NCI-H1694 treated with DMSO at 0.1 percent for 48 hours (cell line): ENCODE measurements at regions not wholly inside any gene's neighbourhood (a gene's known extent, or its start where the extent isn't known, plus 50 kb on each side); places are given as distances from the start of the nearest gene placed in this dataset.
"Not testable (repeated sequence)": the region's sequence is repeated elsewhere in the genome, so short reads cannot be mapped to it uniquely, and the experiment has no call there.

Experiments
- DNase-seq: peaks from one replicate; lab custom pipeline; 2025; lab: John Stamatoyannopoulos, UW

- no peak for DNase-seq
Measured at GRCh38 chr13:111623743-111624505, 303.5 kb downstream of the TEX29 start.

GRCh38 chr13:111625526-111626315 is 305.3 kb downstream of the TEX29 start:
- DNase-seq, result no peak

DNA sequence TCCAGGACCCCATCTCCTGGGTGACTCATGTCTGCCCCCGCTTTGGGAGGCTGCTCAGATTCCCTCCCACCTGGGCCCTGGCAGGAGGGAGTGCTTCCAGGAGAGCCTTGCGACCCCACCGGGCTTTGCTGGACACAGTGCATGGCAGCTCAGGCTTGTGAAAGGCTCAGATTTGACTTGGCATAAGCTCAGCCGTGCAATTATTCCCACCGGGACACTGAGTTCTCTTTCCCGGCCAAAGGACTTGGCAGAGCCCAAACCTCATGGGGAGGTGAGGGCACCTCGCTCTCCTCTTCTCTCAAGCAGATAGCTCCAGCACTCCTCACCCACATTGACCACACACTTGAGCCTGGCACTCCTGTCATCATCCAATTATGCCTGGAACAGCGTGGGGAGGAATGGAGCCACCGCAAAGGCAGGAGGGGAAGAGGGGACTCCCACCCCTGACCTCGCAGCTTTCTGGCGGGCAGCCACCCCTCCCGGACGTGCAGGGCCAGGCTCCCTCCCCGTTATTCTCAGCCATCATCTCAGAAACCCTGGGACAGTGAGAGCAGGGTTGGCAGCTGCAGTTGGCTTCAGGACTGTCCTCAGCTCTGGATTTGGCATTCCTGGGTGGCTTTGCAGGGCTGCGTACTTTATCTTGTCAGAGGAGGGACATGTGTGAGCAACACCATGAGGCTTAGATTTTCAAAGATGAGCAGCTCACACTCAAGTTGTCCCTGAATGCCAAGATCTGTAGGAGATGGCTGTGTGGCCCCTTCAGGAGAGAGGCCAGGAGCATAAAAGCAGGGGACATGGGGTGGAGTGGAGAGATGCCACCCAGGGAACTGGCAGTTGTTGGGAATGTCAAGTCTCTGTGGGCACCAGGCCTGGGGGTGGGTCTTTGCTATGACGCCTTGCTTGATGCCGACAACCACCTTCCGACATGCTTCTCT is 306.2 kb downstream of the TEX29 start:
- DNase-seq, result no peak

DNA sequence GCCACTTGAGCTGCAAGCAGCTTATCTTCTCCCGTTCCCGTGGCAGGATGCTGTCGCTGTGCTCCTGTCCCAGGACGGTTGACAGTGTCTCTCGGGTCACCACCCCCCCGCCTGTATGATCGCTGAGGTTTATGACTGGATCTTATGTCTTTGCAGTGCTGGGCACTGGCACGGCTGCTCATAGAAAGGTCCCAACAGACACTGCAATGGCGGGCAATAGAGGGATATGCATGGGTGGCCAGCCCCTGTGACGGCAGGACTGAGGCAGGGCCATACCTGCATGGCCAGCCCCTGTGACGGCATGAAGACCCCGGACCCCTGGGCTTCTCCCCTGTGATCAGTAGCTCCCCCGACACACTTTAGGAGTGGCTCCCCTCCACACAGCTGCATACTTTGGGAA is 307.2 kb downstream of the TEX29 start:
- DNase-seq, result no peak

DNA sequence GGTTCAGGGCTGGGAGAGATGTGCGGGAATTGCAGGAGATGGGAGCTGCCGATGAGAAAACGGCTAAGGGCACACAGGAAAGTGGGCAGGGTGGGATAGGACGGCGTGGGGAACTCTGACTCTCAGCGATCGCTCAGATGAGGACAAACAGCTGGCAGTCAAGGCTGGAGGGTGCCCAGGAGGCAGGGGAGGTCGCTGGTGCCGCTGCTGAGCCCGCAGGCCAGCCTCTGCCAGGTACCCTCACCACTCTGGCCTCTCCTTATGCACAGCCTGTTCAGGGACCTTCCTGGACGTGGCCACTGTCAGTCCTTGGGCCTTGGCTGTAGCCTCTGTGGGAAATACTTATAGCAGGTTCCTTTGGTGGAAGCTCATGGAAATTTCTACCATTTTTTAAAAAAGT is 308.6 kb downstream of the TEX29 start:
- no peak for DNase-seq

DNA sequence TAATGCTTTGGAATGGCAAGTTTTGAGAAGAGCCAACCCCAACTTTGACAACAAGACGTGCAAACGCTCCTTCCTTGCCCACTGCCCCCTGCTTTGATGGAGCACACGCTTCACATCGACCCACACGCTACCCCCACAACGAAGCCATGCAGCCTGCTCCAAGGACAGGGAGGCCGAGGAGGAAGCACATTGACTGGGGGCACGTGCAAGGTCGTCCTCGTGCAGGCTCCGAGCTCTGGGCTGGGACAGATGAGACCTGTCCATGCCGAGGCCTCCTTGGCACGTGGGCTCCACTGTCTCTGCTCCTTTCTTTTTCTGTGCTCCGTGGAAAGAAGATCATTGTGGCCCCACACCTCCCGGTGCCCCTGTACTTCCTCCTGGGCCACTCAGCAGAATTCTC is 309.0 kb downstream of the TEX29 start:
- no peak for DNase-seq

DNA sequence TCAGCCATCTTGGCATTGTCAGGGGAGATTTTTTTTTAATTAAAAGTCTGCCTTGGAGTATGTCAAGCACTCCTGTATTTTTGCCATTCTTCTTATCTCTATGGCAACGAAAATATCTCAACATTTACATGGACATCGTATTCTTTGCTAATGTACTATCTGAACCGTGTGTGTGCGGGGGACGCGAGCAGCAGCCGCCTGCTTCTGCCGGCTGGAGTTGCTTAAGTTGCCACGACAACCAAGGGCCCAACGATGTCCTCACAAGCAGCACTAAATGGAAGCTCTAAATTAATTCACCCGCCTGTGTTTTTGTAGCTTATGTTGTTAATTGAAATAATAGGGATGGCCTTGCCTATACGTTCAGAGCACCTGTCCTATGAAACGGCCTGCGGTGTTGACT is 309.5 kb downstream of the TEX29 start:
- DNase-seq, result no peak

DNA sequence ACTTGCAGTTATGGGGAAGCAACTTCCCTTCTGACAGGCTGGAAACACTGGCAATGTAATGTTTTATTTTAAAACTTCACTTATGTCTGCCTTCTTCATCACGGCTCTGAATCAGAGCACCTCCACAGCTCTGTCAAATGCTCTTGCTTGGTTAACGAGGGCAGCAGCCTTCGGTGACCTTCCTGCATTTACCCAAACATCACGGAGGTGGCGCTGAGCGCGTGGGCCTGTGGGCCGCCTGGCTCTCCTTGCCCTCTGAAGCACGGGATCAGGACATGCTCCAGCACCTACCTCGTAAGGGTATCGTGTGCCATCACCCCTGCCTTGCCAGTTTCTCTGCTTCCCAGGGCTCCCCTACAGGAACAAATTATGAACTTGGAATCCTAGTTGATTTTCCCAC is 310.0 kb downstream of the TEX29 start:
- no peak for DNase-seq

- DNase-seq, result not testable (repeated sequence)
Measured at GRCh38 chr13:111631271-111631670, 310.8 kb downstream of the TEX29 start.

GRCh38 chr13:111632906-111633305 is 312.5 kb downstream of the TEX29 start:
- DNase-seq, result no peak

DNA sequence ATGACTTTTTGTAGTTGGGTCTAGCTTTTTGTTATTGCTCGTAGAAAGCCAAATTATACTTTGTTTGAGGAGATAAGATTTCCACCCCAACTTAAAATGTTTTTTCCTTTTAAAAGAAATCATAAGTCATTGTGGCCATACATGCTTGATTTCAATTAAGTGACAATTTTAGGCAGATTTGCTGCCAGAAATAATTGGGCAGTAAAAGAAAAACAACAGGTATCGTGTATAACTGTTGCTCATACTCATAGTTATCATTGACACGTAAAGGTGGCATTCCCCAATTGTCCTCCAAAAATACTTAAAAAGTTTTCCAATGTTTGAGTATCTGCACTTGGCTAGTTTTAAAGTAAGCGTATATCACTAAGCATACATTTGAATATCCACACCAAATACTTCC is 313.0 kb downstream of the TEX29 start:
- DNase-seq, result no peak

DNA sequence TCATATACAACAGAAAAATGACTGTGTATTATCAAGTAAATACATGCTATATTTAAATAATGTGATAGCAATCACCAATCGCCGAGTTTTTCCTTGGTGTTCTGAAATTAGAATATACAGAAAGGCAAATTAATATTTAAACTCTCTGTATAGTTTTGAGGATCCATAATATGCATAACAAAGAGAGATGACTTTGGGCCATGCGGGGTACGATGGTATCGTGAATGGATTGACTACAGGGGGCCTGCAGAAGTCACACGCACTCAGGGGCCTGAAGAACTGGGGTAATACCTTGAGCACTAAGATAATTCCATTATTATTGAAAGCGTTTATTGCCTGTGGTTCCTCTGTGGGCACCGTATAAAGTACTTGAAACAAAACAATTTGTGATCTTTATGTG is 314.0 kb downstream of the TEX29 start:
- DNase-seq, result no peak

GRCh38 chr13:111636271-111636670 is 315.8 kb downstream of the TEX29 start:
- DNase-seq, result no peak

GRCh38 chr13:111636804-111637203 is 316.4 kb downstream of the TEX29 start:
- no peak for DNase-seq

DNA sequence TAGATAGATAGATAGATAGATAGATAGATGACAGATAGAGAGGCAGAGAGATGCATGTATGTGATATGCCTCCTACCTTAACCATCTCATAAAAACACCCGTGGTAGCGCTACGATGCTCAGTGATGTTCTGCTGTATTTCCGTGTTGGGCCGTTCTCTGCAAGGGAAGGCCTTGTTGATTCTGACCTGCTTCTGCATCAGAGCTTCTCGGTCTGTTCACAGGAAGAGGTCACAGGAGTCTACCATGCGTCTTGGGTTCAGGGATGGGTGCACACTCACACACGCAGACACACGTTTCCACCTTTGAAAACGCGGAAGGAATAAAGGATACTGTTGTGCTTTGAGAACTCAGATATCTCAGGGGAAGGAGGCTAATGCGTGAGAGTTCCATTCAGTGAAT is 316.9 kb downstream of the TEX29 start:
- DNase-seq, result no peak

GRCh38 chr13:111638233-111638632 is 317.8 kb downstream of the TEX29 start:
- DNase-seq, result no peak

GRCh38 chr13:111639196-111639705 is 318.8 kb downstream of the TEX29 start:
- no peak for DNase-seq

DNA sequence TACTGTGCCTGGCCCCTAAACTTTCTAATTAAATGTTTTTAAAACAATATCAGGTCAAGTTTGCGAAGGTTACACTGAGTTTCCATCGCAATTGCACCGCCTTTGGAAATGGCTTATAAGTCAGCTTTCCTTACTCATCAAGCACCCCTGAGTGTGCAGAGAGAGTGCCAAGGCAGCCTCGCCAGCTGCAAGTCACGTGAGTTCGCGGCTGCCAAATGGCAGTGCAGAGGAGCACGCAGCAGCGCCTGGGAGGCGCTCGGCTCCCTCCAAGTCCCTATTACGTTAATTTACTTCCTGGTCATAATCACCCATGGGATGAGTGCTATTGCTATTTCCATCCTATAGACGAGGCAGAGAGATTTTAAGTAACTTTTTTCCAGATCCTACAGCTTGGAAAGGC is 319.6 kb downstream of the TEX29 start:
- DNase-seq, result no peak

DNA sequence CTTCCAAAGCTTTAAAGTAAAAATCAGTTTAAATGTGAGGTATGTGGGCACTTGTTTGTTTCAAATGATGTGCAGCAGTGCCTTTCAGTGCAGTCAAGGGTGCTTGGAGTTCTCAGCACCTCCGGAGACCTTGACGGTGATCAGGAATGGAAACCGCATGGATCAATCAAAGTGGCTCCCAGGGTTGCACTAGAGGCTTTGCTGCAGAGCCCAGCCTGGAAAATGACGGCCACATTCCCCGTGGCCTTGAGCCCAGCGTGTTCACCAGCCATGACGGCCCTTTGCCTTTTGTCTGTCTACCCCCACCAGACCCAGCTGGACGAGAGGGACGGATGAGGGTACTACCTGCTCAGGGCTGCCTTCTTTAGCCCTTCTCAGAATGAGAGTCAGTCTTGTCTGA is 320.0 kb downstream of the TEX29 start:
- DNase-seq, result no peak

DNA sequence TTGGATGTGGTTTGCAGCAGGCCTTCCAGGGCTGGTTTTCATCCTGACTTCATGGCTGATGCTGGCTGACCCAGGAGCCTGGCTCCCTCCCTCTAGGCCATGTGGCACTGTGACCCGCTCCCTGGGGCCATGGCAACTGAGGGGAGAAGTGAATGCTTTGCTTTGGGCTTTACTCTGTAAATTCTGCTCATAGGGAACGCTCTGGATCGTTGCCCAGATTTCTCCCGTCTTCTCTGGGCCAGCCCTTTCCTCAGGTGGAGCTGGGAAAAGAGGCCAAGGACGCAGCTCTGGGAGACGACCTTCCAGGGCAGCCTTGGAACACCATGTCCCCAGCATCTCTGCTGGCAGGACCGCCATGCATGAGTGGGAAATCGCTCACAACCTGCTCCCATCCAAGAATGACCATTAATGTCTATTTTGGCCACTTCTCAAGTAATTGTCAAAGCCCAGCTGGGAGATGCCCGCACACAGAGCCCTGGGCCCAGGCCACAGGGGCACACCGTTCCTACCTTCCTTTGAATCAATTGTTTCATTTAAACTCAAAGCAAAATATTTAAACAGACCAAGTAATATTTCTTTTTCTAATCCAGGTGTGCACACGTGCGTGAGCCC is 321.8 kb downstream of the TEX29 start:
- no peak for DNase-seq

- DNase-seq, result no peak
Measured at GRCh38 chr13:111644750-111645149, 324.3 kb downstream of the TEX29 start.

DNA sequence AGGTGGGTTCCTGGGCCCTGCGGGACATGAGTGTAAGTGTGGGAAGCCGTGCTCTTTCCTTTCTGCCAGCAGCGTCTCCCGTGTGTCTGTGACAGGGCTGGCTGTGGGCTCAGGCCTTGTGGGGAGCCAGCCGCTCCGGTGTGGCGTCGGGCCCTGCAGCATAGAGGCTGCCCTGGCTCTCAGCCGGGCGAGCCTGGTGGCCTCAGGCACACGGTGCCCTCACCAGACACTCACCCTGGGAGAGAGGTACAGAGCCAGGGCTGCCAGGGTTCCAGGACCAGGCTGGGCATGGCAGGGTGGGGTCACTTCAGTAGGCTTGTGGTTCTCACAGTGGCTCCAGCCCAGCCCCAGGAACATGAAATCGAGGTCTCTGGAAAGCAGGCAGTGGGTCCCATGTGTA is 324.8 kb downstream of the TEX29 start:
- no peak for DNase-seq
